ENCODE measurements at regions not wholly inside any gene's neighbourhood (a gene's known extent, or its start where the extent isn't known, plus 50 kb on each side); places are given as distances from the start of the nearest gene placed in this dataset.

- ATAC-seq (no peak), DNase-seq (no peak)
- no peaks in the 10 kb centered on the region for H3K36me3 ChIP-seq
- peaks cover 6% of the 10 kb centered on the region for H3K27me3 ChIP-seq (ENCODE audit: low read depth)
- no peak overlapping the region for H3K4me3 ChIP-seq
- H3K9me3 ChIP-seq: no peaks in the 10 kb centered on the region
- intact Hi-C loops (cut with DNase I): no loop called here
- TF ChIP-seq, protein P1, sequence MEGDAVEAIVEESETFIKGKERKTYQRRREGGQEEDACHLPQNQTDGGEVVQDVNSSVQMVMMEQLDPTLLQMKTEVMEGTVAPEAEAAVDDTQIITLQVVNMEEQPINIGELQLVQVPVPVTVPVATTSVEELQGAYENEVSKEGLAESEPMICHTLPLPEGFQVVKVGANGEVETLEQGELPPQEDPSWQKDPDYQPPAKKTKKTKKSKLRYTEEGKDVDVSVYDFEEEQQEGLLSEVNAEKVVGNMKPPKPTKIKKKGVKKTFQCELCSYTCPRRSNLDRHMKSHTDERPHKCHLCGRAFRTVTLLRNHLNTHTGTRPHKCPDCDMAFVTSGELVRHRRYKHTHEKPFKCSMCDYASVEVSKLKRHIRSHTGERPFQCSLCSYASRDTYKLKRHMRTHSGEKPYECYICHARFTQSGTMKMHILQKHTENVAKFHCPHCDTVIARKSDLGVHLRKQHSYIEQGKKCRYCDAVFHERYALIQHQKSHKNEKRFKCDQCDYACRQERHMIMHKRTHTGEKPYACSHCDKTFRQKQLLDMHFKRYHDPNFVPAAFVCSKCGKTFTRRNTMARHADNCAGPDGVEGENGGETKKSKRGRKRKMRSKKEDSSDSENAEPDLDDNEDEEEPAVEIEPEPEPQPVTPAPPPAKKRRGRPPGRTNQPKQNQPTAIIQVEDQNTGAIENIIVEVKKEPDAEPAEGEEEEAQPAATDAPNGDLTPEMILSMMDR (IDR thresholded peaks at IDR 0.05): no peak
- no peak overlapping the region for H3K27ac ChIP-seq
- peaks cover 5% of the 10 kb centered on the region for H3K4me1 ChIP-seq
Observed at GRCh38 chr16:87552072-87552718, 50.1 kb upstream of the JPH3 start.

DNA sequence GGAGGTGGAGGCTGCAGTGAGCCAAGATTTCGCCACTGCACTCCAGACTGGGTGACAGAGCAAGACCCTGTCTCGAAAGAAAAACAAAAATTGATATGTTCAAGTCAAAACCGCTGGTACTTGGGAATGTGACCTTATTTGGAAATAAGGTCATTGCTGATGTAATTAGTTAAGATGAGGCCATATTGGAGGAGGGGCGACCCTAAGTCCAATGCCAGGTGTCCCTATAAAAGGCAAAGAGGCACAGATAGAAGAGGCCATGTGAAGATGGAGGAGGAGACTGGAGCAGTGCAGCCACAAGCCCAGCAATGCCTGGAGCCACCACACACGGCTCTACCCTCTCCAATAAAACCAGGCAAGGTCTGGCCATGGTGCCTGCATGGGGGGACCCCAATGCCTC, 50.8 kb upstream of the JPH3 start:
- TF ChIP-seq, protein P1 (IDR thresholded peaks at IDR 0.05): no peak
- Histone ChIP-seq H3K4me3 (no peak overlapping the region), H3K27ac (no peak overlapping the region), H3K4me1 (peaks cover 2% of the 10 kb centered on the region), H3K9me3 (no peaks in the 10 kb centered on the region), H3K36me3 (no peaks in the 10 kb centered on the region), H3K27me3 (ENCODE audit: low read depth) (peaks cover 6% of the 10 kb centered on the region)
- no peak for ATAC-seq
- DNase-seq: no peak
- intact Hi-C loops (cut with DNase I): no loop called here

GRCh38 chr16:87550495-87550961, 51.8 kb upstream of the JPH3 start:
- H3K36me3 ChIP-seq: no peaks in the 10 kb centered on the region
- H3K4me3 ChIP-seq: no peak overlapping the region
- H3K9me3 ChIP-seq: peaks cover 3% of the 10 kb centered on the region
- TF ChIP-seq, protein P1 (IDR thresholded peaks at IDR 0.05): peak; percentile 97
- no peaks in the 10 kb centered on the region for H3K4me1 ChIP-seq
- peaks cover 6% of the 10 kb centered on the region for H3K27me3 ChIP-seq (ENCODE audit: low read depth)
- intact Hi-C loops (cut with DNase I): no loop called here
- no peak overlapping the region for H3K27ac ChIP-seq
- ATAC-seq (peak; percentile 61 to 63), DNase-seq (peak; percentile 67)

DNA sequence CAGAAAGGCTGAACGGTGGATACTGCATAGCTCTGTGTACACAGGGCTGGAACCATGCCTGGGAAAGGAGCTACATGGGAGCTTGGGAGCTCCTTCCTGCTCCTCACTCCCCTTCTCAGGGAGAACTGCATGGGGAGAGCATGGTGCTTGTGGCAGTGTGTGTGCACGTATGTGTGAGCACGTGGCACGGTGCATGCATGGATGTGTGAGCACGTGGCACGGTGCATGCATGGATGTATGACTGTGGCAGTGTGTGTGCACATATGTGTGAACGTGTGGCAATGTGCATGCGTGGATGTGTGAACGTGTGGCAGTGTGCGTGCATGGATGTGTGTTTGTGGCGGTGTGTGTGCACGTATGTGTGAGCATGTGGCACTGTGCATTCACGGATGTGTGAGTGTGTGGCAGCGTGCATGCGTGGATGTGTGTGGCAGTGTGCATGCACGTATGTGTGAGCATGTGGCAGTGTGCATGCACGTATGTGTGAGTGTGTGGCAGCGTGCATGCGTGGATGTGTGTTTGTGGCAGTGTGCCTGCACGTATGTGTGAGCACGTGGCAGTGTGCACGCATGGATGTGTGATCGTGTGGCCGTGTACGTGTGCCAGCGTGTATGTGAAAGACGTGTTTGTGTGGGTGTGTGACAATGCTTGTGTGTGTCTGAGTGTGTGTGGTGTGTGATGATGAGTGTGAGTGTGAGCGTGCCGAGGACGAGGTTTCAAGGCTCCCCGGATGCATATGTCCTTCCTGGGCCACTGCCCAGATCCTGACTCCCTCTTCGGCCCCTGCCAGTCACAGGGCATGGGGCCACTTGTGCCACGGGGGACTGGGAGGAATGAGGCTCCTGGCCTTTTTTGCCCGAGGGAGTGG, 52.4 kb upstream of the JPH3 start:
- Histone ChIP-seq H3K27ac (no peak overlapping the region), H3K4me1 (no peaks in the 10 kb centered on the region), H3K9me3 (peaks cover 3% of the 10 kb centered on the region), H3K36me3 (no peaks in the 10 kb centered on the region), H3K27me3 (ENCODE audit: low read depth) (peaks cover 3% of the 10 kb centered on the region), H3K4me3 (no peak overlapping the region)
- intact Hi-C loops (cut with DNase I): no loop called here
- TF ChIP-seq, protein P1 (IDR thresholded peaks at IDR 0.05): no peak
- ATAC-seq: no peak
- no peak for DNase-seq

- Histone ChIP-seq H3K27me3 (ENCODE audit: low read depth) (peaks cover 3% of the 10 kb centered on the region), H3K9me3 (peaks cover 3% of the 10 kb centered on the region), H3K27ac (no peak overlapping the region), H3K4me3 (no peak overlapping the region), H3K36me3 (no peaks in the 10 kb centered on the region), H3K4me1 (no peaks in the 10 kb centered on the region)
- TF ChIP-seq, protein P1 (IDR thresholded peaks at IDR 0.05): no peak
- ATAC-seq: no peak
- intact Hi-C loops (cut with DNase I): no loop called here
- no peak for DNase-seq
Observed at GRCh38 chr16:87548046-87548445, 54.3 kb upstream of the JPH3 start.

Measured in lower lobe of right lung (tissue), 2 donors.